GM10248 (cell line): ENCODE measurements at regions not wholly inside any gene's neighbourhood (a gene's known extent, or its start where the extent isn't known, plus 50 kb on each side); places are given as distances from the start of the nearest gene placed in this dataset.

Source experiments
- CTCF ChIA-PET: fragments of 300-600 bp; sonication (Branson Sonifier 250); formaldehyde crosslinking; extraction: SDS; loops from one replicate; lab custom pipeline; 2021; ENCODE audit warnings: antibody characterized with exemption; lab: Yijun Ruan, JAX
- POLR2A ChIA-PET: fragments of 350-650 bp; sonication (Branson Sonifier 250); formaldehyde crosslinking; extraction: SDS; loops from one replicate; lab custom pipeline; 2020; ENCODE audit warnings: antibody characterized with exemption; lab: Yijun Ruan, JAX
- DNase-seq: peaks from one replicate; pipeline ENCODE4 v3.0.0; 2012; ENCODE audit errors: extremely low spot score
- TF ChIP-seq, protein P1 (sequence below): IDR thresholded peaks from 2 replicates; pipeline ENCODE4 v1.5.1; 2012; ENCODE audit warnings: mild to moderate bottlenecking, low read depth; ENCODE audit errors: extremely low read depth, missing control alignments, control extremely low read depth

DNA sequence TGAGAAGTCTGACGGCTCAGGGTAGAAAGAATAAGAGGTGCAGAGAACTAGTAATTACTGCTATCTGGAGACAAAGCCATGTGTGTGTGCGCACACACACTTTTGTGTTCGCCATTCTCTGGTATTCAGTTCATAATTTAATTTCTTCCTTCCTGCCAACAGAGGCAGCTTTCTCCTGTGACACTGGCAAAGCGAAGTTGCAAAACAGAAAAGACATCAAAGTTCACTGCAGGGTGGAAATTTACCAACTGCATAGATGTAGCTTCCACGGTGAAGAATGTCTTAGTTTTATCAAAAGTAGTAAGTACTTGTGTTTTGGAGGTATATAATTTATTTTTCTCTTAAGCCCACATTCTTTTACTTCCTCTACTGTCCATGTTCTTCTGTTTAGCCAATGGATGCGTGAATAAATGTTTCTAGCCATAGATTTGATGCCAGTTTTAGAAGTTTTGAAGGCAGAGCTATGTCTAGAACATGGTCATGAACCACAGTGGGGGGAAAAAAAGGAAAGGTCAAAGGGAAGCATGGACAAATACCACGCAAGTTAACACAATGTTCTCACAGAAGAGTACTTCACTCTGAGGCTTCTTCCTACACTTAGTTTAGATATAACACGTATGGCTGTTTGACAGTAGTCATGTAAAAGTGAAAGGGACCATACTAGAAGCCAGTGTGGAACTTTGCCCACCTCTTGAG lies 536.5 kb upstream of the GRIA1 start:
- no peak for DNase-seq
- ChIA-PET POLR2A (no interaction called here), CTCF (no interaction called here)
- TF ChIP-seq, protein P1, sequence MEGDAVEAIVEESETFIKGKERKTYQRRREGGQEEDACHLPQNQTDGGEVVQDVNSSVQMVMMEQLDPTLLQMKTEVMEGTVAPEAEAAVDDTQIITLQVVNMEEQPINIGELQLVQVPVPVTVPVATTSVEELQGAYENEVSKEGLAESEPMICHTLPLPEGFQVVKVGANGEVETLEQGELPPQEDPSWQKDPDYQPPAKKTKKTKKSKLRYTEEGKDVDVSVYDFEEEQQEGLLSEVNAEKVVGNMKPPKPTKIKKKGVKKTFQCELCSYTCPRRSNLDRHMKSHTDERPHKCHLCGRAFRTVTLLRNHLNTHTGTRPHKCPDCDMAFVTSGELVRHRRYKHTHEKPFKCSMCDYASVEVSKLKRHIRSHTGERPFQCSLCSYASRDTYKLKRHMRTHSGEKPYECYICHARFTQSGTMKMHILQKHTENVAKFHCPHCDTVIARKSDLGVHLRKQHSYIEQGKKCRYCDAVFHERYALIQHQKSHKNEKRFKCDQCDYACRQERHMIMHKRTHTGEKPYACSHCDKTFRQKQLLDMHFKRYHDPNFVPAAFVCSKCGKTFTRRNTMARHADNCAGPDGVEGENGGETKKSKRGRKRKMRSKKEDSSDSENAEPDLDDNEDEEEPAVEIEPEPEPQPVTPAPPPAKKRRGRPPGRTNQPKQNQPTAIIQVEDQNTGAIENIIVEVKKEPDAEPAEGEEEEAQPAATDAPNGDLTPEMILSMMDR, result no peak

DNA sequence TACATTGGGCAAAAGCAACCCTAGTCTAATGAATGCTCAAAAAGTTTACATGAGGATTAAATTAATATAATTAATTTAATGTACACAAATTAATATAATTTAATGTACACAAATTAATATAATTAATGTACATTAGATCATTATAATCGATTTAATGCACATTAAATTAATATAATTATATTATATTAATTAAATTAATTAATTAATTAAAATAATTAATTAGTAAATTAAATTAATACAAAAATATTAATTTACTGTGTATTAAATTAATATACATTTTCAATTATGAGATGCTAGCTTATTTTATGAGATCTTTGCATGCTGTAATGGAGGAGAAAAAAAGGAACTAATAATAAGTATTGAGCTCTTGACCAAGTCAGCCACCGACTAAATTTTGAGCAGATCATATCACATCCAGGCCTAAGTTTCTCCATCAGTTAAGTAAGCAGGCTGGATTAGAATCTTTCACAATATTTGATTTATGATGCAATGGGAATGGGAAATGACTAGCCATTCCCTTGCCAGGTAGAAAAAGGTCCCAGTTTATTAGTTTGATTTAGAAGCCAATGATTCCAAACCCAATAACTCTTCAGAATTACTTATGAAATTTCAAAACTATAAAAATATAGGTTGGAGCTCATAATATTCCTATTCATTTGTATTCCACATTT lies 533.4 kb upstream of the GRIA1 start:
- DNase-seq, result no peak
- TF ChIP-seq, protein P1, result no peak
- ChIA-PET CTCF (interaction anchor here (1.8 kb wide), 1 partner anchor 11 kb away, joined by 7 read pairs; no protein-coding TSS in a partner anchor), POLR2A (no interaction called here)

DNA sequence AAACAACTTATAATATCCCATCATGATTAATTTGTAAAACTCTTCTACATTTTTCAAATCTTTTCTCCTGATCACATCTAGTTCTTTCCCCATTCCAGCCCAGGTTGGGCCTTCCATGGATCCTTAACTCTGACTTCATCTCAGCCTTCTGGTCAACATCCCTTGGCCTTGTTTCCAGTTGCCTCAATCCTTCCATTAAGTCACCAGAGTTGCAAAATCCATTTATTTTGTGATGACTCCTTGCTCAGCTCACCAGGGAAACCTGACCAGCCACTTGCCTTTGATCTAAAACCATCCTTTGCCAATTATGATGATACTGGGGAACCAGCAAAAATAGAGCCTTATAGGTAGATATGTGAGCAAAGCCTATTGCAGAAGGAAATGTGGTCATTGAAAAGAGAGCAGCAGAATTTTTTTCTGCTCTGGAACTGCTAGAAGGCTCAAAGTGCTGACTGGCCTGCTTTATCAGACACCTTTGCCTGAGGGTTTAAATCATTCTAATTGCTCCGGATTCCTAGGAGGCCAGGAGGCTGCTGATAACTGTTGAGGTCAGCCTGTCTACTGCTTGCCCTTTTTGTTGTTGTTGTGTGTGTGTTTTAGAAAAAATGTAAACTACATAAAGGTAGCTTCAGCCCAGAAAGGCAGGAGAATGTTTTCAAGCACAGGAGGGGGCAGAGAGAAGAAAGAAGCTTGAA lies 512.2 kb upstream of the GRIA1 start:
- CTCF ChIA-PET, result no interaction called here
- no peak for DNase-seq
- TF ChIP-seq, protein P1, result no peak
- POLR2A ChIA-PET, result no interaction called here

DNA sequence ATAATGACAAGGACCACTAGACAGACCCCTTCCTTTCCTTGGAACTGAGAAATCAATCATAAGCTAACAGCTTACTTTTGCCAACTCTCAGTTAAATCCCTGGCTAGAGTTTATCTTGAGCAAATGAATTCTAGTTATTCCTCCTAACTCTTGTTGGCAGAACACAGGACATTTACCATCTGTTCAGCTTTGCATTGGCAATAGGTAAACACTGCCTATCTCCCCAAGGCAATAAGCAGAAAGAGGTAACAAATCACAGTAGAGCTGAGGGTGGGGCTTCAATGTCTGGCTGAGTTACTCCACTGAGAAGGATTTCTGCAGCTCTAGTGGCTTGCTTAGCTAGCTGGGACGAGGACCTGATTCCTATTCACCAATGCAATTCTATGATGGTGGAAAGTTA lies 503.3 kb upstream of the GRIA1 start:
- TF ChIP-seq, protein P1, result no peak
- CTCF ChIA-PET, result no interaction called here
- POLR2A ChIA-PET, result no interaction called here
- DNase-seq, result no peak

DNA sequence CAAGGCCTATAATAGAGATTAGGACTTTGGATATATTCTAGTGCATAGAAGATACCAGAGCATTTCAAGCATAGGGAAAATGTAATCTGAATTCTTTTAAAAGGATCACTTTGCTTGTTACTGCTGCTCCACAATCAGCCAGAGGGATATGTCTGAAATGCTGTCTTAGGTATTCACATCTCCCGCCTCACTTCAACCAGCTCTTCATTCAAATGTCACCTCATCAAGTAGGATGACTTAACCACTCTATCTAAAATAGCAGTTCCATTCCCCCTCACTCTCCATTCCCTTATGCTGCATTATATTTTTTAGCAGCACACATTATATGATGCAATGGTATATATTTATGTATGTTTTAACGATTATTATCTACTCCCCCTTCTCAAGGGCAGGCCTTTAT lies 500.3 kb upstream of the GRIA1 start:
- TF ChIP-seq, protein P1, result no peak
- POLR2A ChIA-PET, result no interaction called here
- DNase-seq, result no peak
- CTCF ChIA-PET, result no interaction called here

DNA sequence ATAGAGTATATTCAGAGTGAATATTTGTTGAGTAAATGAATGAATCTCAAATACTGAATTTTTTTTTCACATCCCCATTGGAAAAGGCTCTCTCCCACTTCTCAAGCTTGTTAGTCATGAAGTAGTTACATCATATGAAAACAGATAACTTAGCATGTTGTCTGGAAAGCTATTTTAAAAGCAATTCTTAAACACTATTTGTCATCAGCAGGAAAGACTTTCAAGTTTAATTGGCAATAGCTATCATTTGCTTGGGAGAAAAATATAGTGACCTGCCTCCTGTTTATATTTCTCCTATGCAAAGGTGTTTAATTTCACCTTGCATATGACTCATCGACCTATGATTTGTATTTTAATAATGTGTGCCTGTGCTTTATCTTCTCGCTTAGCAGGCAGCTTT lies 499.8 kb upstream of the GRIA1 start:
- no peak for DNase-seq
- POLR2A ChIA-PET, result no interaction called here

More for the DNA sequence above, 499.8 kb upstream of the GRIA1 start:
- CTCF ChIA-PET, result no interaction called here
- TF ChIP-seq, protein P1, result no peak
